Panc1 (cell line): ENCODE measurements at regions not wholly inside any gene's neighbourhood (a gene's known extent, or its start where the extent isn't known, plus 50 kb on each side); places are given as distances from the start of the nearest gene placed in this dataset.

Experiments used
- POLR2AphosphoS5 ChIP-seq: IDR thresholded peaks from 2 replicates; pipeline ENCODE4 v1.6.1; 2012; ENCODE audit warnings: mild to moderate bottlenecking, low read depth, low read length, moderate library complexity
- TCF7L2 ChIP-seq: IDR thresholded peaks from 2 replicates; pipeline ENCODE4 v1.6.1; 2011; ENCODE audit warnings: mild to moderate bottlenecking, low read depth, low read length, inconsistent platforms
- TF ChIP-seq, protein P1 (sequence below), 2 experiments: IDR thresholded peaks; 2 replicates each; pipeline ENCODE4 v1.6.1; 2011 to 2012; ENCODE audit warnings: low read depth in 2 of 2, control low read depth in 1 of 2, low read length in 1 of 2, mild to moderate bottlenecking in 1 of 2, moderate library complexity in 1 of 2; ENCODE audit not compliant: insufficient read depth in 1 of 2
- TF ChIP-seq, protein P2 (sequence below): fragments of 450-650 bp; IDR thresholded peaks from 2 replicates; pipeline ENCODE4 v1.5.1; 2017; ENCODE audit warnings: mild to moderate bottlenecking

DNA sequence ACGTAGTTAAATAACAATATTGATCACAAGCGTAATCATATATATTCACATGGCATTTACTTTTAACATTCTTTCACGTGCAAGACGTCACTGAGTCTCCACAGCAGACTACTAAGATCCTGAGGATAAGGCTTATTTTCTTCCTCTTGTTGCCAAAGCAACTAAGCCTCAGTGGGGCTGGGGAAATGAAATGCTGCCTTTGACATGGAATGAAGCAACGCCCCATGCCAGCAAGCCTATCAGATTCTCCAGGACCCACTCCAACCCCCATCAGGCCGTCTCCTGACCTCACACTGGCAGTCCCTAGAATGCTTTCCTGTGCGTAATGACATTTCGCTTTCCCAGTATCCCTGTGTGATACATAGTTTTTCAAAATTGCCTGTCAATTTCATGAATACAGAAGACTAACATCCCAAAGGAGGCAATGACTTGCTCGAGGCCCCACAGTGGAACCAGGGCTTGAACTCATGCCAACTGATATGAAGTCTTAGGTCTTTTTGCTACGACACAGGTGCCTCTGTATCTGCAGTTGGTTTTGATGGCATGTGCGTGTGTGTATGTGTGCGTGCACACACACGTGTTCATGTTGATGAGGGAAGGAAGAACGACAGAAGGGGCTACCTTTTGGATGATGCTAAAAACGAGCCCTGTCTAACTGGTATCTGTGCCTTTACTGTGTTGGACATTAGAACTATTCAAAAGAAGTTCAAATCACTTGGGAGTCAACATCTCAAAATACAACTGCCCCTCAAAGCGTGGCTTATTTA lies 239.1 kb downstream of the VRK1 start:
- TF ChIP-seq, protein P1, sequence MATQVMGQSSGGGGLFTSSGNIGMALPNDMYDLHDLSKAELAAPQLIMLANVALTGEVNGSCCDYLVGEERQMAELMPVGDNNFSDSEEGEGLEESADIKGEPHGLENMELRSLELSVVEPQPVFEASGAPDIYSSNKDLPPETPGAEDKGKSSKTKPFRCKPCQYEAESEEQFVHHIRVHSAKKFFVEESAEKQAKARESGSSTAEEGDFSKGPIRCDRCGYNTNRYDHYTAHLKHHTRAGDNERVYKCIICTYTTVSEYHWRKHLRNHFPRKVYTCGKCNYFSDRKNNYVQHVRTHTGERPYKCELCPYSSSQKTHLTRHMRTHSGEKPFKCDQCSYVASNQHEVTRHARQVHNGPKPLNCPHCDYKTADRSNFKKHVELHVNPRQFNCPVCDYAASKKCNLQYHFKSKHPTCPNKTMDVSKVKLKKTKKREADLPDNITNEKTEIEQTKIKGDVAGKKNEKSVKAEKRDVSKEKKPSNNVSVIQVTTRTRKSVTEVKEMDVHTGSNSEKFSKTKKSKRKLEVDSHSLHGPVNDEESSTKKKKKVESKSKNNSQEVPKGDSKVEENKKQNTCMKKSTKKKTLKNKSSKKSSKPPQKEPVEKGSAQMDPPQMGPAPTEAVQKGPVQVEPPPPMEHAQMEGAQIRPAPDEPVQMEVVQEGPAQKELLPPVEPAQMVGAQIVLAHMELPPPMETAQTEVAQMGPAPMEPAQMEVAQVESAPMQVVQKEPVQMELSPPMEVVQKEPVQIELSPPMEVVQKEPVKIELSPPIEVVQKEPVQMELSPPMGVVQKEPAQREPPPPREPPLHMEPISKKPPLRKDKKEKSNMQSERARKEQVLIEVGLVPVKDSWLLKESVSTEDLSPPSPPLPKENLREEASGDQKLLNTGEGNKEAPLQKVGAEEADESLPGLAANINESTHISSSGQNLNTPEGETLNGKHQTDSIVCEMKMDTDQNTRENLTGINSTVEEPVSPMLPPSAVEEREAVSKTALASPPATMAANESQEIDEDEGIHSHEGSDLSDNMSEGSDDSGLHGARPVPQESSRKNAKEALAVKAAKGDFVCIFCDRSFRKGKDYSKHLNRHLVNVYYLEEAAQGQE (IDR thresholded peaks at IDR 0.05; ENCODE audit: insufficient read depth in 1 of 2, low read depth in 2 of 2, low read length in 1 of 2): no peak
- TF ChIP-seq, protein P2, sequence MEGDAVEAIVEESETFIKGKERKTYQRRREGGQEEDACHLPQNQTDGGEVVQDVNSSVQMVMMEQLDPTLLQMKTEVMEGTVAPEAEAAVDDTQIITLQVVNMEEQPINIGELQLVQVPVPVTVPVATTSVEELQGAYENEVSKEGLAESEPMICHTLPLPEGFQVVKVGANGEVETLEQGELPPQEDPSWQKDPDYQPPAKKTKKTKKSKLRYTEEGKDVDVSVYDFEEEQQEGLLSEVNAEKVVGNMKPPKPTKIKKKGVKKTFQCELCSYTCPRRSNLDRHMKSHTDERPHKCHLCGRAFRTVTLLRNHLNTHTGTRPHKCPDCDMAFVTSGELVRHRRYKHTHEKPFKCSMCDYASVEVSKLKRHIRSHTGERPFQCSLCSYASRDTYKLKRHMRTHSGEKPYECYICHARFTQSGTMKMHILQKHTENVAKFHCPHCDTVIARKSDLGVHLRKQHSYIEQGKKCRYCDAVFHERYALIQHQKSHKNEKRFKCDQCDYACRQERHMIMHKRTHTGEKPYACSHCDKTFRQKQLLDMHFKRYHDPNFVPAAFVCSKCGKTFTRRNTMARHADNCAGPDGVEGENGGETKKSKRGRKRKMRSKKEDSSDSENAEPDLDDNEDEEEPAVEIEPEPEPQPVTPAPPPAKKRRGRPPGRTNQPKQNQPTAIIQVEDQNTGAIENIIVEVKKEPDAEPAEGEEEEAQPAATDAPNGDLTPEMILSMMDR: no peak
- TF ChIP-seq TCF7L2 (no peak), POLR2AphosphoS5 (no peak)
